Forelimb muscle (tissue), 1 donor: ENCODE measurements at regions not wholly inside any gene's neighbourhood (a gene's known extent, or its start where the extent isn't known, plus 50 kb on each side); places are given as distances from the start of the nearest gene placed in this dataset.
A peak's percentile ranks its signal among the peaks of the same experiment; 100 is the strongest.
"Not testable (repeated sequence)": the region's sequence is repeated elsewhere in the genome, so short reads cannot be mapped to it uniquely, and the experiment has no call there.

Experiments used
- DNase-seq: peaks from one replicate; pipeline ENCODE4 v3.0.0-alpha.2; 2013; ENCODE audit warnings: low read depth

GRCh38 chr11:22567759-22568158, 57.9 kb downstream of the FANCF start:
- no peak for DNase-seq

GRCh38 chr11:22566293-22566692, 59.3 kb downstream of the FANCF start:
- no peak for DNase-seq

GRCh38 chr11:22561283-22561682, 64.3 kb downstream of the FANCF start:
- no peak for DNase-seq

GRCh38 chr11:22559416-22559815, 66.2 kb downstream of the FANCF start:
- DNase-seq = no peak

GRCh38 chr11:22558664-22559063, 67.0 kb downstream of the FANCF start:
- DNase-seq = no peak

- no peak for DNase-seq
Measured at GRCh38 chr11:22556381-22556780, 69.2 kb downstream of the FANCF start.

- DNase-seq = no peak
Measured at GRCh38 chr11:22555881-22556280, 69.7 kb downstream of the FANCF start.

GRCh38 chr11:22554221-22554620, 71.4 kb downstream of the FANCF start:
- DNase-seq = no peak

GRCh38 chr11:22552885-22553284, 72.7 kb downstream of the FANCF start:
- DNase-seq = no peak

- DNase-seq = no peak
Measured at GRCh38 chr11:22546746-22547145, 78.9 kb downstream of the FANCF start.

GRCh38 chr11:22543261-22543660, 82.4 kb downstream of the FANCF start:
- no peak for DNase-seq

GRCh38 chr11:22539821-22540256, 85.8 kb downstream of the FANCF start:
- DNase-seq = peak; percentile 52

- no peak for DNase-seq
Measured at GRCh38 chr11:22536071-22536470, 89.6 kb downstream of the FANCF start.

- DNase-seq = not testable (repeated sequence)
Measured at GRCh38 chr11:22528612-22529429, 96.8 kb downstream of the FANCF start.

- DNase-seq = no peak
Measured at GRCh38 chr11:22522225-22522624, 103.4 kb downstream of the FANCF start.

- no peak for DNase-seq
Measured at GRCh38 chr11:22521226-22521625, 104.4 kb downstream of the FANCF start.

GRCh38 chr11:22520521-22520920, 105.1 kb downstream of the FANCF start:
- DNase-seq = no peak

GRCh38 chr11:22518344-22518743, 107.3 kb downstream of the FANCF start:
- DNase-seq = not testable (repeated sequence)

- DNase-seq = no peak
Measured at GRCh38 chr11:22516111-22516510, 109.5 kb downstream of the FANCF start.

- no peak for DNase-seq
Measured at GRCh38 chr11:22512457-22512856, 113.2 kb downstream of the FANCF start.

- no peak for DNase-seq
Measured at GRCh38 chr11:22510741-22511140, 114.9 kb downstream of the FANCF start.

- no peak for DNase-seq
Measured at GRCh38 chr11:22510010-22510409, 115.6 kb downstream of the FANCF start.

GRCh38 chr11:22508665-22509064, 117.0 kb downstream of the FANCF start:
- no peak for DNase-seq

GRCh38 chr11:22497474-22497873, 128.1 kb downstream of the FANCF start:
- DNase-seq = no peak
